WTC11 (cell line): ENCODE measurements at regions not wholly inside any gene's neighbourhood (a gene's known extent, or its start where the extent isn't known, plus 50 kb on each side); places are given as distances from the start of the nearest gene placed in this dataset.

ENCODE experiments used
- TF ChIP-seq, protein P1 (sequence below): sonication (generic); formaldehyde crosslinking; IDR thresholded peaks from 2 replicates; pipeline ENCODE4 v1.8.1; 2023; ENCODE audit warnings: mild to moderate bottlenecking, missing genetic modification reagents, borderline replicate concordance
- TF ChIP-seq, protein P2 (sequence below): fragments of 200-600 bp; IDR thresholded peaks from 2 replicates; pipeline ENCODE4 v1.8.0; 2022; ENCODE audit warnings: antibody characterized with exemption
- TF ChIP-seq, protein P3 (sequence below): sonication (generic); formaldehyde crosslinking; IDR thresholded peaks from 2 replicates; pipeline ENCODE4 v1.8.0; 2022; ENCODE audit warnings: mild to moderate bottlenecking, missing genetic modification reagents
- TF ChIP-seq, protein P4 (sequence below): sonication (generic); formaldehyde crosslinking; IDR thresholded peaks from 2 replicates; pipeline ENCODE4 v1.8.0; 2022; ENCODE audit warnings: mild to moderate bottlenecking, missing genetic modification reagents

DNA sequence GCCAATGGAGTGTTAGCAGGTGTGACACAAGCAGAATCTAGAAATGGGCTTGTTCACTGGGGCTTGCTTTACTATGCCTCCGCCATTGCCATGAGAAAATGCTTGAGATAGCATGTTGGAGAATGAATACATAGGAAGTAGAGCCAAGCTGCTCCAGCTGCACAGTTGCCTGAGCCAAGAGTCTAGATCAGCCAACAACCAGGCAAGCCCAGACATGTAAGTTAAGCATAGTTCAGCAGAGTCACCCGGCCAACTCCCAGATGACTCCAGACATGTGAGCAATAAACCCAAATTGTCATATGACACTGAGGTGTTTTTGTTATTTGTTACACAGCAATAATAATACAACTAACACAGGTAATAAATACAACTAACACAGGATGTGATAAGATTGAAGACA, 167.9 kb downstream of the HAO1 start:
- TF ChIP-seq, protein P1, sequence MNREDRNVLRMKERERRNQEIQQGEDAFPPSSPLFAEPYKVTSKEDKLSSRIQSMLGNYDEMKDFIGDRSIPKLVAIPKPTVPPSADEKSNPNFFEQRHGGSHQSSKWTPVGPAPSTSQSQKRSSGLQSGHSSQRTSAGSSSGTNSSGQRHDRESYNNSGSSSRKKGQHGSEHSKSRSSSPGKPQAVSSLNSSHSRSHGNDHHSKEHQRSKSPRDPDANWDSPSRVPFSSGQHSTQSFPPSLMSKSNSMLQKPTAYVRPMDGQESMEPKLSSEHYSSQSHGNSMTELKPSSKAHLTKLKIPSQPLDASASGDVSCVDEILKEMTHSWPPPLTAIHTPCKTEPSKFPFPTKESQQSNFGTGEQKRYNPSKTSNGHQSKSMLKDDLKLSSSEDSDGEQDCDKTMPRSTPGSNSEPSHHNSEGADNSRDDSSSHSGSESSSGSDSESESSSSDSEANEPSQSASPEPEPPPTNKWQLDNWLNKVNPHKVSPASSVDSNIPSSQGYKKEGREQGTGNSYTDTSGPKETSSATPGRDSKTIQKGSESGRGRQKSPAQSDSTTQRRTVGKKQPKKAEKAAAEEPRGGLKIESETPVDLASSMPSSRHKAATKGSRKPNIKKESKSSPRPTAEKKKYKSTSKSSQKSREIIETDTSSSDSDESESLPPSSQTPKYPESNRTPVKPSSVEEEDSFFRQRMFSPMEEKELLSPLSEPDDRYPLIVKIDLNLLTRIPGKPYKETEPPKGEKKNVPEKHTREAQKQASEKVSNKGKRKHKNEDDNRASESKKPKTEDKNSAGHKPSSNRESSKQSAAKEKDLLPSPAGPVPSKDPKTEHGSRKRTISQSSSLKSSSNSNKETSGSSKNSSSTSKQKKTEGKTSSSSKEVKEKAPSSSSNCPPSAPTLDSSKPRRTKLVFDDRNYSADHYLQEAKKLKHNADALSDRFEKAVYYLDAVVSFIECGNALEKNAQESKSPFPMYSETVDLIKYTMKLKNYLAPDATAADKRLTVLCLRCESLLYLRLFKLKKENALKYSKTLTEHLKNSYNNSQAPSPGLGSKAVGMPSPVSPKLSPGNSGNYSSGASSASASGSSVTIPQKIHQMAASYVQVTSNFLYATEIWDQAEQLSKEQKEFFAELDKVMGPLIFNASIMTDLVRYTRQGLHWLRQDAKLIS, result no peak
- TF ChIP-seq, protein P2, sequence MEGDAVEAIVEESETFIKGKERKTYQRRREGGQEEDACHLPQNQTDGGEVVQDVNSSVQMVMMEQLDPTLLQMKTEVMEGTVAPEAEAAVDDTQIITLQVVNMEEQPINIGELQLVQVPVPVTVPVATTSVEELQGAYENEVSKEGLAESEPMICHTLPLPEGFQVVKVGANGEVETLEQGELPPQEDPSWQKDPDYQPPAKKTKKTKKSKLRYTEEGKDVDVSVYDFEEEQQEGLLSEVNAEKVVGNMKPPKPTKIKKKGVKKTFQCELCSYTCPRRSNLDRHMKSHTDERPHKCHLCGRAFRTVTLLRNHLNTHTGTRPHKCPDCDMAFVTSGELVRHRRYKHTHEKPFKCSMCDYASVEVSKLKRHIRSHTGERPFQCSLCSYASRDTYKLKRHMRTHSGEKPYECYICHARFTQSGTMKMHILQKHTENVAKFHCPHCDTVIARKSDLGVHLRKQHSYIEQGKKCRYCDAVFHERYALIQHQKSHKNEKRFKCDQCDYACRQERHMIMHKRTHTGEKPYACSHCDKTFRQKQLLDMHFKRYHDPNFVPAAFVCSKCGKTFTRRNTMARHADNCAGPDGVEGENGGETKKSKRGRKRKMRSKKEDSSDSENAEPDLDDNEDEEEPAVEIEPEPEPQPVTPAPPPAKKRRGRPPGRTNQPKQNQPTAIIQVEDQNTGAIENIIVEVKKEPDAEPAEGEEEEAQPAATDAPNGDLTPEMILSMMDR, result no peak
- TF ChIP-seq, protein P3, sequence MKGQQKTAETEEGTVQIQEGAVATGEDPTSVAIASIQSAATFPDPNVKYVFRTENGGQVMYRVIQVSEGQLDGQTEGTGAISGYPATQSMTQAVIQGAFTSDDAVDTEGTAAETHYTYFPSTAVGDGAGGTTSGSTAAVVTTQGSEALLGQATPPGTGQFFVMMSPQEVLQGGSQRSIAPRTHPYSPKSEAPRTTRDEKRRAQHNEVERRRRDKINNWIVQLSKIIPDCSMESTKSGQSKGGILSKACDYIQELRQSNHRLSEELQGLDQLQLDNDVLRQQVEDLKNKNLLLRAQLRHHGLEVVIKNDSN (CRISPR knock-in tag), result no peak
- TF ChIP-seq, protein P4, sequence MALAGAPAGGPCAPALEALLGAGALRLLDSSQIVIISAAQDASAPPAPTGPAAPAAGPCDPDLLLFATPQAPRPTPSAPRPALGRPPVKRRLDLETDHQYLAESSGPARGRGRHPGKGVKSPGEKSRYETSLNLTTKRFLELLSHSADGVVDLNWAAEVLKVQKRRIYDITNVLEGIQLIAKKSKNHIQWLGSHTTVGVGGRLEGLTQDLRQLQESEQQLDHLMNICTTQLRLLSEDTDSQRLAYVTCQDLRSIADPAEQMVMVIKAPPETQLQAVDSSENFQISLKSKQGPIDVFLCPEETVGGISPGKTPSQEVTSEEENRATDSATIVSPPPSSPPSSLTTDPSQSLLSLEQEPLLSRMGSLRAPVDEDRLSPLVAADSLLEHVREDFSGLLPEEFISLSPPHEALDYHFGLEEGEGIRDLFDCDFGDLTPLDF (CRISPR knock-in tag), result no peak
